ENCODE measurements at regions not wholly inside any gene's neighbourhood (a gene's known extent, or its start where the extent isn't known, plus 50 kb on each side); places are given as distances from the start of the nearest gene placed in this dataset.
A peak's percentile ranks its signal among the peaks of the same experiment; 100 is the strongest.

GRCh38 chr18:24677011-24677410 lies 216.6 kb downstream of the HRH4 start:
- DNase-seq = no peak

- DNase-seq = no peak
Measured at GRCh38 chr18:24678107-24678506, 217.7 kb downstream of the HRH4 start.

- DNase-seq = no peak
Measured at GRCh38 chr18:24678626-24679025, 218.2 kb downstream of the HRH4 start.

GRCh38 chr18:24679062-24679461 lies 218.6 kb downstream of the HRH4 start:
- DNase-seq = no peak

- DNase-seq = no peak
Measured at GRCh38 chr18:24683925-24684324, 223.5 kb downstream of the HRH4 start.

- no peak for DNase-seq
Measured at GRCh38 chr18:24685254-24685959, 225.0 kb downstream of the HRH4 start.

GRCh38 chr18:24695168-24695567 lies 234.7 kb downstream of the HRH4 start:
- no peak for DNase-seq

GRCh38 chr18:24702001-24702515 lies 241.6 kb downstream of the HRH4 start:
- no peak for DNase-seq

- no peak for DNase-seq
Measured at GRCh38 chr18:24703316-24703715, 242.9 kb downstream of the HRH4 start.

- DNase-seq = no peak
Measured at GRCh38 chr18:24704946-24705630, 244.7 kb downstream of the HRH4 start.

- DNase-seq = no peak
Measured at GRCh38 chr18:24710474-24710873, 250.0 kb downstream of the HRH4 start.

- DNase-seq = no peak
Measured at GRCh38 chr18:24719791-24720190, 259.4 kb downstream of the HRH4 start.

GRCh38 chr18:24721388-24721787 lies 261.0 kb downstream of the HRH4 start:
- no peak for DNase-seq

GRCh38 chr18:24725644-24726415 lies 265.4 kb downstream of the HRH4 start:
- no peak for DNase-seq

GRCh38 chr18:24726727-24727492 lies 266.5 kb downstream of the HRH4 start:
- DNase-seq = peak; percentile 29 to 59

GRCh38 chr18:24727685-24728084 lies 267.2 kb downstream of the HRH4 start:
- DNase-seq = no peak

- no peak for DNase-seq
Measured at GRCh38 chr18:24731158-24731557, 270.7 kb downstream of the HRH4 start.

- no peak for DNase-seq
Measured at GRCh38 chr18:24731981-24732380, 271.5 kb downstream of the HRH4 start.

- DNase-seq = no peak
Measured at GRCh38 chr18:24734058-24734457, 273.6 kb downstream of the HRH4 start.

GRCh38 chr18:24735624-24736231 lies 275.3 kb downstream of the HRH4 start:
- DNase-seq = no peak

GRCh38 chr18:24736662-24737330 lies 276.4 kb downstream of the HRH4 start:
- no peak for DNase-seq

GRCh38 chr18:24740829-24741228 lies 280.4 kb downstream of the HRH4 start:
- DNase-seq = no peak
